Tibial artery (tissue), 4 donors: ENCODE measurements at regions not wholly inside any gene's neighbourhood (a gene's known extent, or its start where the extent isn't known, plus 50 kb on each side); places are given as distances from the start of the nearest gene placed in this dataset.
"Not testable (repeated sequence)": the region's sequence is repeated elsewhere in the genome, so short reads cannot be mapped to it uniquely, and the experiment has no call there.

Source experiments
- DNase-seq, 2 donors: peaks; one replicate each; pipeline ENCODE4 v3.0.0-alpha.2; 2019
- H3K27ac ChIP-seq, 2 donors: fragments of 200-600 bp; sonication (generic) in 1 of 2; 1 replicate in 1 of 2; 2 replicates in 1 of 2; pipeline ENCODE4 v1.5.1; 2018 to 2019; ENCODE audit warnings: mild to moderate bottlenecking in 1 of 2
- H3K27me3 ChIP-seq, 2 donors: fragments of 200-600 bp; sonication (generic) in 1 of 2; one replicate each; pipeline versions ENCODE4 v1.5.1 to v1.6.0; 2016 to 2019
- H3K36me3 ChIP-seq, 3 donors: fragments of 200-600 bp; sonication (generic) in 2 of 3; one replicate each; pipeline ENCODE4 v1.5.1; 2016 to 2019; ENCODE audit warnings: mild to moderate bottlenecking in 2 of 3
- H3K4me1 ChIP-seq, 4 donors: fragments of 200-600 bp; sonication (generic) in 2 of 4; 1 replicate in 3 of 4; 2 replicates in 1 of 4; pipeline ENCODE4 v1.5.1; 2016 to 2019
- H3K4me3 ChIP-seq, 2 donors: fragments of 200-600 bp; sonication (generic) in 1 of 2; 1 replicate in 1 of 2; 2 replicates in 1 of 2; pipeline ENCODE4 v1.5.1; 2018 to 2019; ENCODE audit warnings: mild to moderate bottlenecking in 2 of 2
- H3K9me3 ChIP-seq, 3 donors: fragments of 200-600 bp; sonication (generic) in 1 of 3; one replicate each; pipeline ENCODE4 v1.5.1; 2016 to 2019
- intact Hi-C: fragments of 100-400 bp; cut with DNase I; formaldehyde crosslinking; loops from one replicate; pipeline ENCODE4 v1.15.0; 2023; ENCODE audit warnings: low total_unique reads
- TF ChIP-seq, protein P1 (sequence below), 2 experiments: fragments of 200-600 bp in 1 of 2; fragments of 450-650 bp in 1 of 2; IDR thresholded peaks; one replicate each; pipeline ENCODE4 v1.5.1; 2017 to 2019; ENCODE audit warnings: antibody characterized with exemption in 2 of 2, mild to moderate bottlenecking in 1 of 2, moderate library complexity in 1 of 2

GRCh38 chr5:152470167-152470566 is 65.1 kb upstream of the NMUR2 start:
- no peaks in the 10 kb centered on the region for H3K36me3 ChIP-seq
- no peaks in the 10 kb centered on the region for H3K27me3 ChIP-seq
- intact Hi-C loops, result no loop called here
- H3K9me3 ChIP-seq, result no peaks in the 10 kb centered on the region
- H3K4me3 ChIP-seq, result no peak overlapping the region
- H3K27ac ChIP-seq, result no peak overlapping the region
- DNase-seq, result no peak
- H3K4me1 ChIP-seq, result no peaks in the 10 kb centered on the region
- TF ChIP-seq, protein P1, sequence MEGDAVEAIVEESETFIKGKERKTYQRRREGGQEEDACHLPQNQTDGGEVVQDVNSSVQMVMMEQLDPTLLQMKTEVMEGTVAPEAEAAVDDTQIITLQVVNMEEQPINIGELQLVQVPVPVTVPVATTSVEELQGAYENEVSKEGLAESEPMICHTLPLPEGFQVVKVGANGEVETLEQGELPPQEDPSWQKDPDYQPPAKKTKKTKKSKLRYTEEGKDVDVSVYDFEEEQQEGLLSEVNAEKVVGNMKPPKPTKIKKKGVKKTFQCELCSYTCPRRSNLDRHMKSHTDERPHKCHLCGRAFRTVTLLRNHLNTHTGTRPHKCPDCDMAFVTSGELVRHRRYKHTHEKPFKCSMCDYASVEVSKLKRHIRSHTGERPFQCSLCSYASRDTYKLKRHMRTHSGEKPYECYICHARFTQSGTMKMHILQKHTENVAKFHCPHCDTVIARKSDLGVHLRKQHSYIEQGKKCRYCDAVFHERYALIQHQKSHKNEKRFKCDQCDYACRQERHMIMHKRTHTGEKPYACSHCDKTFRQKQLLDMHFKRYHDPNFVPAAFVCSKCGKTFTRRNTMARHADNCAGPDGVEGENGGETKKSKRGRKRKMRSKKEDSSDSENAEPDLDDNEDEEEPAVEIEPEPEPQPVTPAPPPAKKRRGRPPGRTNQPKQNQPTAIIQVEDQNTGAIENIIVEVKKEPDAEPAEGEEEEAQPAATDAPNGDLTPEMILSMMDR (IDR thresholded peaks at IDR 0.05), result no peak

- Histone ChIP-seq H3K36me3 (no peaks in the 10 kb centered on the region), H3K9me3 (no peaks in the 10 kb centered on the region), H3K4me1 (no peaks in the 10 kb centered on the region), H3K4me3 (no peak overlapping the region), H3K27ac (no peak overlapping the region), H3K27me3 (no peaks in the 10 kb centered on the region)
- DNase-seq, result no peak
- TF ChIP-seq, protein P1 (IDR thresholded peaks at IDR 0.05), result no peak
- intact Hi-C loops, result no loop called here
Measured at GRCh38 chr5:152472083-152472482, 67.0 kb upstream of the NMUR2 start.

GRCh38 chr5:152474961-152475360 is 69.9 kb upstream of the NMUR2 start:
- H3K27me3 ChIP-seq, result no peaks in the 10 kb centered on the region
- no peaks in the 10 kb centered on the region for H3K4me1 ChIP-seq
- TF ChIP-seq, protein P1 (IDR thresholded peaks at IDR 0.05), result no peak
- no peaks in the 10 kb centered on the region for H3K36me3 ChIP-seq
- H3K4me3 ChIP-seq, result no peak overlapping the region
- intact Hi-C loops, result no loop called here
- no peaks in the 10 kb centered on the region for H3K9me3 ChIP-seq
- no peak overlapping the region for H3K27ac ChIP-seq
- DNase-seq, result no peak

- TF ChIP-seq, protein P1 (IDR thresholded peaks at IDR 0.05), result no peak
- Histone ChIP-seq H3K36me3 (no peaks in the 10 kb centered on the region), H3K4me1 (no peaks in the 10 kb centered on the region), H3K4me3 (no peak overlapping the region), H3K9me3 (no peaks in the 10 kb centered on the region), H3K27ac (no peak overlapping the region), H3K27me3 (no peaks in the 10 kb centered on the region)
- intact Hi-C loops, result no loop called here
- DNase-seq, result no peak
Measured at GRCh38 chr5:152477536-152477935, 72.5 kb upstream of the NMUR2 start.

GRCh38 chr5:152479866-152480265 is 74.8 kb upstream of the NMUR2 start:
- H3K9me3 ChIP-seq, H3K36me3 ChIP-seq, H3K4me3 ChIP-seq, intact Hi-C loops, H3K27ac ChIP-seq, DNase-seq, H3K27me3 ChIP-seq, H3K4me1 ChIP-seq: not testable (repeated sequence)

DNA sequence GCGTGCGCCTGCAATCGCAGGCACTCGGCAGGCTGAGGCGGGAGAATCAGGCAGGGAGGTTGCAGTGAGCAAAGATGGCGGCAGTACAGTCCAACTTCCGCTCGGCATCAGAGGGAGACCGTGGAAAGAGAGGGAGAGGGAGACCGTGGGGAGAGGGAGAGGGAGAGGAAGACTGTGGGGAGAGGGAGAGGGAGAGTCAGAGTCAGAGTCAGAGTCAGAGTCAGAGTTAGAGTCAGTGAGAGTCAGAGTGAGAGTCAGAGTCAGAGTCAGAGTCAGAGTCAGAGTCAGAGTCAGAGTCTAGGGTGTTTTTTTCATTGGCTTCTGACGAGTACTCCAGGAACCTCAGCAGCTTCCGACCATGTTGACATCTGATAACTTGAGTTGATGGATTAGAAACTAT is 75.6 kb upstream of the NMUR2 start:
- H3K4me3 ChIP-seq, intact Hi-C loops, H3K27ac ChIP-seq, DNase-seq, H3K9me3 ChIP-seq, H3K27me3 ChIP-seq, H3K4me1 ChIP-seq, H3K36me3 ChIP-seq: not testable (repeated sequence)

GRCh38 chr5:152487130-152487529 is 82.1 kb upstream of the NMUR2 start:
- no peaks in the 10 kb centered on the region for H3K4me1 ChIP-seq
- H3K4me3 ChIP-seq, result no peak overlapping the region
- H3K9me3 ChIP-seq, result no peaks in the 10 kb centered on the region
- no peaks in the 10 kb centered on the region for H3K36me3 ChIP-seq
- TF ChIP-seq, protein P1 (IDR thresholded peaks at IDR 0.05), result no peak
- H3K27me3 ChIP-seq, result no peaks in the 10 kb centered on the region
- no peak overlapping the region for H3K27ac ChIP-seq
- DNase-seq, result no peak
- intact Hi-C loops, result no loop called here
